BJ (cell line): ENCODE measurements at regions not wholly inside any gene's neighbourhood (a gene's known extent, or its start where the extent isn't known, plus 50 kb on each side); places are given as distances from the start of the nearest gene placed in this dataset.
"Not testable (repeated sequence)": the region's sequence is repeated elsewhere in the genome, so short reads cannot be mapped to it uniquely, and the experiment has no call there.

Source experiments
- CTCF ChIA-PET: fragments of 350-600 bp; formaldehyde crosslinking; extraction: SDS; loops from one replicate; lab custom pipeline; 2021; ENCODE audit warnings: antibody characterized with exemption, inconsistent platforms; lab: Yijun Ruan, JAX
- POLR2A ChIA-PET: fragments of 300-600 bp; sonication (Branson Sonifier 250); formaldehyde crosslinking; extraction: SDS; loops from one replicate; lab custom pipeline; 2021; ENCODE audit warnings: antibody characterized with exemption; lab: Charles Lee
- DNase-seq: peaks from one replicate; pipeline ENCODE4 v3.0.0-alpha.2; 2011; ENCODE audit warnings: low read depth
- H3K27me3 ChIP-seq: 2 replicates; pipeline ENCODE4 v1.6.0; 2011; ENCODE audit warnings: low read length; ENCODE audit not compliant: control insufficient read depth, insufficient read depth
- H3K36me3 ChIP-seq: 2 replicates; pipeline ENCODE4 v1.5.1; 2011; ENCODE audit warnings: low read length; ENCODE audit not compliant: control insufficient read depth, insufficient read depth
- H3K4me3 ChIP-seq: 2 replicates; pipeline ENCODE4 v1.5.1; 2011; ENCODE audit warnings: low read depth, mild to moderate bottlenecking, control low read depth, low read length
- TF ChIP-seq, protein P1 (sequence below): IDR thresholded peaks from 2 replicates; pipeline ENCODE4 v1.5.1; 2011; ENCODE audit warnings: low read depth, mild to moderate bottlenecking, control low read depth, inconsistent platforms, low read length, moderate library complexity; ENCODE audit not compliant: insufficient read depth

DNA sequence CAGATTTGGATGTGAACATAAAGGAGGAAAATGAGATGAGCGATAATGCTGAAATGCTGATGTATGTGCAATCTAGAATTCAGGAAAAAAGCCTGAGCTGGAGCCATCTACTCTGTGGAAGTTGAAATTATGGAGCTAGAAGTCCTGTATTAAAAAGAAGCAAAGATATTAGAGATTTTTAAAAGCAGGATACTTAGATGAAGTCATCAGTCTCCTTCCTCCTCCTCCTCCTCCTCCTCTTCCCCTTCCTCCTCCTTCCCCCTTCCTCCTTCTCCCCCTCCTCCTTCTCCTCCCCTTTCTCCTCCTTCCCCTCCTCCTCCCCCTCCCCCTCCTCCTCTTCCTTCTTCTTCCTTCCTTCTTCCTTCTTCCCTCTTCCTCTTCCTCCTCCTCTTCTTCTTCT lies 823.8 kb upstream of the CA10 start:
- DNase-seq: no peak
- ChIA-PET POLR2A (no interaction called here), CTCF (no interaction called here)
- H3K36me3 ChIP-seq: no peaks in the 10 kb centered on the region
- TF ChIP-seq, protein P1, sequence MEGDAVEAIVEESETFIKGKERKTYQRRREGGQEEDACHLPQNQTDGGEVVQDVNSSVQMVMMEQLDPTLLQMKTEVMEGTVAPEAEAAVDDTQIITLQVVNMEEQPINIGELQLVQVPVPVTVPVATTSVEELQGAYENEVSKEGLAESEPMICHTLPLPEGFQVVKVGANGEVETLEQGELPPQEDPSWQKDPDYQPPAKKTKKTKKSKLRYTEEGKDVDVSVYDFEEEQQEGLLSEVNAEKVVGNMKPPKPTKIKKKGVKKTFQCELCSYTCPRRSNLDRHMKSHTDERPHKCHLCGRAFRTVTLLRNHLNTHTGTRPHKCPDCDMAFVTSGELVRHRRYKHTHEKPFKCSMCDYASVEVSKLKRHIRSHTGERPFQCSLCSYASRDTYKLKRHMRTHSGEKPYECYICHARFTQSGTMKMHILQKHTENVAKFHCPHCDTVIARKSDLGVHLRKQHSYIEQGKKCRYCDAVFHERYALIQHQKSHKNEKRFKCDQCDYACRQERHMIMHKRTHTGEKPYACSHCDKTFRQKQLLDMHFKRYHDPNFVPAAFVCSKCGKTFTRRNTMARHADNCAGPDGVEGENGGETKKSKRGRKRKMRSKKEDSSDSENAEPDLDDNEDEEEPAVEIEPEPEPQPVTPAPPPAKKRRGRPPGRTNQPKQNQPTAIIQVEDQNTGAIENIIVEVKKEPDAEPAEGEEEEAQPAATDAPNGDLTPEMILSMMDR: no peak
- no peaks in the 10 kb centered on the region for H3K27me3 ChIP-seq
- no peak overlapping the region for H3K4me3 ChIP-seq

DNA sequence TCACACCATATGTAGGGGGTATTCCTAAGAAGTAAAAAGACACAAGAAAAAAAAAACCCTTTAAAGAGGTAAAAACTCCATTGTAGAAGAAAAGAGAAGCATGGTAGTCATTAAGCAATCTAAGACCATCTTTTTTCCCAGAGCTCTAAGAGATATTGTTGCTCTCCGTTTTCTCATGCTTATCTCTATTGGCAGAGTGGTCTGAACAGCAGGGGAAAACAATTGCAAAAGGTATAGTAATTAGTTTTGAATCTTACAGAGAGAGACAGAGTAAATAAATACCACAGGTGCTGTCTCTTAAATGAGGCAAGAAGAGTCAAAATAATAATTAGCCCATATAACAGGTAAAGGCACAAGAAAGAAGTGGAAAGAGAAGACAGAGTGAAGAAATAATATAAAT lies 821.4 kb upstream of the CA10 start:
- Histone ChIP-seq H3K27me3 (no peaks in the 10 kb centered on the region), H3K36me3 (no peaks in the 10 kb centered on the region), H3K4me3 (no peak overlapping the region)
- ChIA-PET CTCF (no interaction called here), POLR2A (no interaction called here)
- TF ChIP-seq, protein P1: no peak
- no peak for DNase-seq

GRCh38 chr17:52965856-52966255 lies 807.3 kb upstream of the CA10 start:
- TF ChIP-seq, protein P1: no peak
- CTCF ChIA-PET: no interaction called here
- DNase-seq: no peak
- H3K27me3 ChIP-seq: no peaks in the 10 kb centered on the region
- no peak overlapping the region for H3K4me3 ChIP-seq
- POLR2A ChIA-PET: no interaction called here
- no peaks in the 10 kb centered on the region for H3K36me3 ChIP-seq

DNA sequence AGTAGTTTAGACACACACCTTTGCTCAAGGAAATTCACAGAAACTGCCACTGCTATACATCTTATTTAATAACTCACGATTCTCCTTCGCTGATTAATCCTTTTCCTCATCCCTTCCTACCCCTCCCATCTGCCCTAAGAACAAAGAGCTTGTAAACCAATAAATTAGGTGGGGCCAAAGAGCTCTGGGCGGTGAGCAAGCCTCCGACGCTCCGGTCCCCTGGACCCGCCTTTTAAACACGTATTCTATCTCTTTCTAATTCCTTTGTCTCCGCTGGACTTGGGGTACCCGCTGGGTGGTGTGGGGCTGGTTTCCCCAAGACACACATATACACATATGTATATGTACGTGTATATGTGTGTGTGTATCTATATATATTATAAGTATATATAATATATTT lies 803.2 kb upstream of the CA10 start:
- H3K36me3 ChIP-seq, H3K27me3 ChIP-seq, DNase-seq, H3K4me3 ChIP-seq, POLR2A ChIA-PET, CTCF ChIA-PET: not testable (repeated sequence)

DNA sequence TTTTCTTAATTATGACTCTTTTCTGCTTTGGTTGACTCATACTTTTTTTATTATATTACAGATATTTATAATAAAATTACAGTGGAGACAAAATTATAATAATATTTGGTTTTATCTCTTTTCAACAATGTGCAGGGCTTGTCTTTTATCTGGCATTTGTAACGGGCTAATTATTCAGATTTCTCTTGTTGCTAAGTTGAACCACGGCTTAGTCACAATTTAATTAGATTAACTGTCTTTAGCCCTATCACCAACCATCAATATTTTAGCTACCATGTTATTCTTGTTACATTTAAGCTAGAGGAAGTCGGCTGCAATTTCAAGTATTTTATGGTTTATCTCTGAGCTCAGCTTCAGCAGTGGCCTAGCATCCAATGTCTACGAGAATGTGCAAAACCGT lies 798.9 kb upstream of the CA10 start:
- CTCF ChIA-PET: no interaction called here
- DNase-seq: no peak
- H3K36me3 ChIP-seq: no peaks in the 10 kb centered on the region
- no peaks in the 10 kb centered on the region for H3K27me3 ChIP-seq
- H3K4me3 ChIP-seq: no peak overlapping the region
- POLR2A ChIA-PET: no interaction called here
- TF ChIP-seq, protein P1: no peak

GRCh38 chr17:52947418-52947817 lies 788.9 kb upstream of the CA10 start:
- ChIA-PET POLR2A (no interaction called here), CTCF (no interaction called here)
- Histone ChIP-seq H3K4me3 (no peak overlapping the region), H3K27me3 (no peaks in the 10 kb centered on the region), H3K36me3 (no peaks in the 10 kb centered on the region)
- no peak for DNase-seq
- TF ChIP-seq, protein P1: no peak
